HG03097 (cell line): ENCODE measurements at regions not wholly inside any gene's neighbourhood (a gene's known extent, or its start where the extent isn't known, plus 50 kb on each side); places are given as distances from the start of the nearest gene placed in this dataset.

Source experiments
- ATAC-seq: cut with Tn5 transposase; IDR thresholded peaks from one replicate; pipeline ENCODE4 v1.9.1; 2021; ENCODE audit not compliant: unreplicated experiment, low FRiP score

GRCh38 chr2:105468582-105469042, 69.8 kb upstream of the FHL2 start:
- no peak for ATAC-seq

GRCh38 chr2:105464325-105464724, 65.5 kb upstream of the FHL2 start:
- ATAC-seq = no peak

GRCh38 chr2:105460048-105460732, 61.3 kb upstream of the FHL2 start:
- ATAC-seq = no peak

GRCh38 chr2:105458076-105458475, 59.2 kb upstream of the FHL2 start:
- ATAC-seq = no peak

- no peak for ATAC-seq
Measured at GRCh38 chr2:105455488-105456003, 56.7 kb upstream of the FHL2 start.

GRCh38 chr2:105454801-105455485, 56.1 kb upstream of the FHL2 start:
- no peak for ATAC-seq

GRCh38 chr2:105451571-105452166, 52.8 kb upstream of the FHL2 start:
- ATAC-seq = no peak

GRCh38 chr2:105450471-105450870, 51.6 kb upstream of the FHL2 start:
- no peak for ATAC-seq

GRCh38 chr2:105449076-105449475, 50.2 kb upstream of the FHL2 start:
- ATAC-seq = no peak
